ENCODE measurements at regions not wholly inside any gene's neighbourhood (a gene's known extent, or its start where the extent isn't known, plus 50 kb on each side); places are given as distances from the start of the nearest gene placed in this dataset.

DNA sequence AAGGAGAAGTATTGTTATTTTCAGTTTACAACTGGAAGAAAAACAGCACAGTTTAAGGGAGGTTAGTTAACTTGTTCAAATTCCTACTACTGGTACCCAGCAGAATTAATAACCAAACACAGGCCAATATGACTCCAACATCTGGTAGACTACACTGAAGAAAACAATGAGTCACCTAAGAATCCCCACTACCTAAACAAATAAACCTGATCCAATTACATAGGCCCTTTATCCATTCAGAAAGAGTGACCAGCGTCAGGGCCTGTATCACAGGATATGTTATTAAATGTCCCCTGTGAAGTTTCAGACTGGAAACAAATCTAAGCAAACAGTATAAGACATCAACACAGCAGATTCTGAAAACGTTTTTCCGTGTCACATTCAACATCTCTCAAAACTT, 492.5 kb upstream of the INTU start:
- H3K4me3 ChIP-seq (ENCODE audit: low read depth, low read length) = no peak overlapping the region
- H3K9me3 ChIP-seq (ENCODE audit: severe bottlenecking) = no peaks in the 10 kb centered on the region
- H3K36me3 ChIP-seq = no peaks in the 10 kb centered on the region
- no peak for DNase-seq
- TF ChIP-seq, protein P1, sequence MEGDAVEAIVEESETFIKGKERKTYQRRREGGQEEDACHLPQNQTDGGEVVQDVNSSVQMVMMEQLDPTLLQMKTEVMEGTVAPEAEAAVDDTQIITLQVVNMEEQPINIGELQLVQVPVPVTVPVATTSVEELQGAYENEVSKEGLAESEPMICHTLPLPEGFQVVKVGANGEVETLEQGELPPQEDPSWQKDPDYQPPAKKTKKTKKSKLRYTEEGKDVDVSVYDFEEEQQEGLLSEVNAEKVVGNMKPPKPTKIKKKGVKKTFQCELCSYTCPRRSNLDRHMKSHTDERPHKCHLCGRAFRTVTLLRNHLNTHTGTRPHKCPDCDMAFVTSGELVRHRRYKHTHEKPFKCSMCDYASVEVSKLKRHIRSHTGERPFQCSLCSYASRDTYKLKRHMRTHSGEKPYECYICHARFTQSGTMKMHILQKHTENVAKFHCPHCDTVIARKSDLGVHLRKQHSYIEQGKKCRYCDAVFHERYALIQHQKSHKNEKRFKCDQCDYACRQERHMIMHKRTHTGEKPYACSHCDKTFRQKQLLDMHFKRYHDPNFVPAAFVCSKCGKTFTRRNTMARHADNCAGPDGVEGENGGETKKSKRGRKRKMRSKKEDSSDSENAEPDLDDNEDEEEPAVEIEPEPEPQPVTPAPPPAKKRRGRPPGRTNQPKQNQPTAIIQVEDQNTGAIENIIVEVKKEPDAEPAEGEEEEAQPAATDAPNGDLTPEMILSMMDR (IDR thresholded peaks at IDR 0.05; ENCODE audit: low read depth, low read length) = no peak
- no peaks in the 10 kb centered on the region for H3K27me3 ChIP-seq (ENCODE audit: insufficient read depth, low read depth, severe bottlenecking)
- no peak overlapping the region for H3K27ac ChIP-seq

DNA sequence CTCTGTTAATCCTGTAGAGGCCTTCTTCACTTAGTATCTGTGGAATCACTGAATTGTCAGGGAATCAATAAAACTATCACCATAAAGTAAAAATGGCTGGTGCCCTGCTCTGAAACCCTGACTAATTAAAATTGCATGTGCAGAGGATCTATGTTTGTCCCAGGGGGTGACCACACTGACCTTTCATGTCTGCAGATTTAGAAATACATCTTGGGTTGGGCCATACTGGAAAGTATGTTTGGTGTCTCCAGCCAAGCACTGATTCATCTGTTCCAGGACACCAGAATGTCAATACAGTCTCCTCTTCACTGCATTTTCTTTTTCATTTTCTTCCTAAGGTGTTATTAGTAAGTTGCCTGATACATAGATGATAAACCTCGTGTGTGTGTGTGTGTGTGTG, 490.9 kb upstream of the INTU start:
- no peaks in the 10 kb centered on the region for H3K36me3 ChIP-seq
- H3K27me3 ChIP-seq (ENCODE audit: insufficient read depth, low read depth, severe bottlenecking) = no peaks in the 10 kb centered on the region
- H3K9me3 ChIP-seq (ENCODE audit: severe bottlenecking) = no peaks in the 10 kb centered on the region
- no peak overlapping the region for H3K4me3 ChIP-seq (ENCODE audit: low read depth, low read length)
- TF ChIP-seq, protein P1 (IDR thresholded peaks at IDR 0.05; ENCODE audit: low read depth, low read length) = no peak
- no peak for DNase-seq
- no peak overlapping the region for H3K27ac ChIP-seq

DNA sequence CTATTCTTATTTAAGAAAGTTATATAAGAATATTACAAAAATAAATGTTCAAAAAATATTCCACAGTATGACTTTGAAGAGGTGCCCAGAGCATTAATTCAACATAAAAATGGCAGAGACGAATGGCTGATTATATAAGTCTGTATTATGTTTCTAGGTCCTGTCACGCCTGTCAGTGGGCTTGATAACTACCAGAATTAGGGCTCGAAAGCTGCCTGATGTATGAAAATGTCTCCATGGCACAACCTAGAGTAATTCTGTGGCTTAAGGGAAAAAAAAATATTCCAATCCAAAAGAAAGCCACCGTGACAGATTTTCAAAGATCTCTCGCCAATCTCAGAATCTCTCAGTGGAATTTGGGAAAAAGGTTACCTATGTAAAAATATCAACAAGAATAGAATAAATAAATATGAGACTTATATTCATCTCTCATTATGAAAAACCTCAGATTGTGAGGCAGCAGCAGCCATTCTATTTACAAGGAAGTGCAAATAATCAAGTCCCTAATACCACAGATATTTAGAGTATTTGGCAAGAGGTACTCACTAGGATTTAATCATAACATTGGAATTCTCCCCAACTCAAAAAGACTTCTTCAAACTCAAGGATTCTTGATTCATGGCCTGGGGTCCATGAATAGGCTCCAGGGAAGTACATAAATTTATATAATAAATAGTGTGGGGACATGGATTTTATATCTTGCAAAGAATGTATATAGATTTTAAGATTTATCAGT, 489.1 kb upstream of the INTU start:
- H3K27me3 ChIP-seq (ENCODE audit: insufficient read depth, low read depth, severe bottlenecking) = no peaks in the 10 kb centered on the region
- TF ChIP-seq, protein P1 (IDR thresholded peaks at IDR 0.05; ENCODE audit: low read depth, low read length) = no peak
- no peaks in the 10 kb centered on the region for H3K9me3 ChIP-seq (ENCODE audit: severe bottlenecking)
- no peak overlapping the region for H3K4me3 ChIP-seq (ENCODE audit: low read depth, low read length)
- no peaks in the 10 kb centered on the region for H3K36me3 ChIP-seq
- H3K27ac ChIP-seq = no peak overlapping the region
- no peak for DNase-seq

DNA sequence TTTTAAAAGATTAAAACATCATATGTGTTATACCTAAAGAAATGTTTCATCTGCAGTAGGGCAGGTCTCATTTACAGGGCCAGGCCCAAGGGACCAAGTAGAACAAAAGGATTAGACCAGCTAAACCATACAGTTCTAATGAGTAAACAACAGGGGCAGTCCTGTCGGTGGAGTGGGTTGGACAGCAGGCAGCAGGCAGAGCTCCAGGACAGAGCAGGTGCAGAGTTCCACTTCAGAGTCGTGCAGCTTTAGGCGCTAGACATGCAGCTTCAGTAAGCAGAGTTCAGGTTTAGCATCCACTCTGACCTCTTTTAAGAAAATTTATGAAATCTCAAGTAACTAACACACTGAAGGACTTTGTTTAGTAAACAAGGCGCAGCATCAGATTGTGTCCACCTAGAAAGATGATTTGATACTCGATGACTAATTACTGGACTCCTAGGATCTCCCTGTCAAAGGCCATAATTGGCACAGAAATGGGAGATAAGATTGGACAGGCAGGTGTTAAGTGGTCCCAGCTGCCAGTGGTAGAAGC, 487.7 kb upstream of the INTU start:
- Histone ChIP-seq H3K27me3 (ENCODE audit: insufficient read depth, low read depth, severe bottlenecking) (no peaks in the 10 kb centered on the region), H3K36me3 (no peaks in the 10 kb centered on the region), H3K9me3 (ENCODE audit: severe bottlenecking) (no peaks in the 10 kb centered on the region), H3K27ac (no peak overlapping the region), H3K4me3 (ENCODE audit: low read depth, low read length) (no peak overlapping the region)
- DNase-seq = peak; percentile 30
- TF ChIP-seq, protein P1 (IDR thresholded peaks at IDR 0.05; ENCODE audit: low read depth, low read length) = no peak

DNA sequence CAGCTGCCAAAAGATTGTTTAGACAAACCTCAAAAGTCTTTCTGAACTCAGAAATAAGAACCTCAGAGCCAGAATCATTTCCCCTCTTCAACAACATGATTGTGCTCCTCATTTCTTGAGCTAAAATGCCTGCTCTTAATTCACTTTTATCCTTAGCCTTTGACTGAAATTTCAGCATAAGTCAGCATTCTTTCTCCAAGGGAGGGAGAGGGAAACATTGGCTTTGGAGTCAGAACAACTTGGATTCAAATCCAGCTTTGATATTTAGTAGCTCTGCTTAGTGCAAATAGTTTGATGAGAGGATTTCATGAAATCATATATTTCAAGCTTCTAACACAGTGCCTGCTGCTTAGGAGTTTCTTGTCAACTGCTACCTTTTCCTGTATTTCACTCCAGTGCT, 484.6 kb upstream of the INTU start:
- Histone ChIP-seq H3K9me3 (ENCODE audit: severe bottlenecking) (no peaks in the 10 kb centered on the region), H3K36me3 (no peaks in the 10 kb centered on the region), H3K27ac (no peak overlapping the region), H3K27me3 (ENCODE audit: insufficient read depth, low read depth, severe bottlenecking) (no peaks in the 10 kb centered on the region), H3K4me3 (ENCODE audit: low read depth, low read length) (no peak overlapping the region)
- TF ChIP-seq, protein P1 (IDR thresholded peaks at IDR 0.05; ENCODE audit: low read depth, low read length) = no peak
- no peak for DNase-seq

DNA sequence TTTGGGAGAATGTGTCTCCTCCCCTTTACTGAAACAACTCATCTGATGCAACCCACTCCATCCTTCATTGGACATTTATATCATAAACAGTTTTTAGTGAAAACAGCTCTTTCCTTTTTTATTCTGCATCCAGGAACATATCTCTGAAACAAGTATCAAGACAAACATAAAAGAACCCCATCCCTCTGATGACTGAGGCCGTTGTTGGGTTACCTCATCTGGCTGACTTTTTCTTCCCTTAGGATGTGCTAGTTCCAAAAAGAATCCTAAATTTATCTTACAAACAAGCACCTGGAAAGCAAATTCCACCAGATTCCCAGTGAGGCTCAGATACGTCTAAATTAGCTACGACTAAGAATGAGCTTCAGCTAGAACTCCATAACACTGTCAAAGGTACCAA, 483.7 kb upstream of the INTU start:
- DNase-seq = no peak
- Histone ChIP-seq H3K9me3 (ENCODE audit: severe bottlenecking) (no peaks in the 10 kb centered on the region), H3K4me3 (ENCODE audit: low read depth, low read length) (no peak overlapping the region), H3K27me3 (ENCODE audit: insufficient read depth, low read depth, severe bottlenecking) (no peaks in the 10 kb centered on the region), H3K36me3 (no peaks in the 10 kb centered on the region), H3K27ac (no peak overlapping the region)
- TF ChIP-seq, protein P1 (IDR thresholded peaks at IDR 0.05; ENCODE audit: low read depth, low read length) = no peak
